HG03457 (cell line): ENCODE measurements at regions not wholly inside any gene's neighbourhood (a gene's known extent, or its start where the extent isn't known, plus 50 kb on each side); places are given as distances from the start of the nearest gene placed in this dataset.

Experiments
- ATAC-seq: cut with Tn5 transposase; IDR thresholded peaks from one replicate; pipeline ENCODE4 v1.9.1; 2021; ENCODE audit warnings: moderate number of reproducible peaks; ENCODE audit not compliant: unreplicated experiment

GRCh38 chr14:71525663-71526221 lies 406.5 kb upstream of the RGS6 start:
- ATAC-seq = no peak

GRCh38 chr14:71526388-71526787 lies 405.8 kb upstream of the RGS6 start:
- ATAC-seq = no peak

DNA sequence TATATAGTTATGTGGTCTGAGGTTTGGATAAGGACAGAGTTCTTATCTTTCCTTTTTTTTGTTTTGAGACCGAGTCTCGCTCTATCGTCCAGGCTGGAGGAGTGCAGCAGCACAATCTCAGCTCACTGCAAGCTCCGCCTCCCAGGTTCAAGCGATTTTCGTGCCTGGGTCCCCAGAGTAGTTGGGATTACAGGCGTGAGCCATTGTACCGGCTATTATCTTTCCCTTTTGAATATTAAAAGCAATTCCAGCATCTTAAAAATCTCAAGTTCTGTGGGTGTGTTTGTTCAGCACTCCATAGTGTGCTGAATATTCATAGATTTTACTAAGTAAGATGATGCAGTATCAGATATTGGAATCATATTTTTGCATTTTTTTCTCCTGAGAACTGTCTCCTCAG lies 404.4 kb upstream of the RGS6 start:
- no peak for ATAC-seq

GRCh38 chr14:71529848-71530247 lies 402.4 kb upstream of the RGS6 start:
- ATAC-seq = no peak

DNA sequence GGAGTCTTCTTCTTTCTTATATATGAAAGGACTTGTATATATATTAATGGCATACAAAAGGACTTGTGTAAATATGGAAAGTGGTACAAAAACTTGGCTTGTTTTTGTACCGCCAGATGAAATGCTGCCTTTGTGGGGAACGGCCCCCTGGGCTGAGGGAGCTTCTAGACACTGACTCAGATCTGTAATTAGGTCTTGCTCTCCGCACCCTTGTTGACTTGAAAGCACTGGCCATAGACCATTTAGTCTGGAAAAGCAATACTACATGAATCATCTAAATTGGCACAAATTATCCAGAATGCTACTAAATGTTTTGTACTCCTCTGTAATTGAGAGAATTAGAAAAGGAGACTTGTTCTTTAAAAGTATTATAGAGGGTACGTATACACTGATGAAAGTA lies 399.9 kb upstream of the RGS6 start:
- no peak for ATAC-seq

DNA sequence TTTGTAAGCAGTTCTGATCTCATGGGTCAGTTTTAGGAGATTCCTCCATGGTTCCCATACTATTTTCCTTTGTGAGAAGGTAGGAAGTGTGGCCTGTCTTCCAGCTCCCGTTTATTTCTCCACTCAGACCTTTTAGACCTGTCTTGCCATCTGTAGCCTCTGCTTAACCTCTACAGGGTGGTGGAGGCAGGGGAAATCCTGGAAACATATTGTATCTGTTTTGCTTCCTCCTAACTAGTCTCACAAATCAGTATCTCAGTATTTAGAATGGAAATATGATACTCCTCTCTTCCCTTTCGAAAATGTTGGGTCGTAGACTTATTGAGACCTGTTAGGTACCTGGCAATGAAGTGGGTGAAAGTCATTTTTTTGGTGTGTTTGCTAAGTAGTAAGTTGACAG lies 399.4 kb upstream of the RGS6 start:
- no peak for ATAC-seq

GRCh38 chr14:71533390-71533789 lies 398.8 kb upstream of the RGS6 start:
- ATAC-seq = no peak

DNA sequence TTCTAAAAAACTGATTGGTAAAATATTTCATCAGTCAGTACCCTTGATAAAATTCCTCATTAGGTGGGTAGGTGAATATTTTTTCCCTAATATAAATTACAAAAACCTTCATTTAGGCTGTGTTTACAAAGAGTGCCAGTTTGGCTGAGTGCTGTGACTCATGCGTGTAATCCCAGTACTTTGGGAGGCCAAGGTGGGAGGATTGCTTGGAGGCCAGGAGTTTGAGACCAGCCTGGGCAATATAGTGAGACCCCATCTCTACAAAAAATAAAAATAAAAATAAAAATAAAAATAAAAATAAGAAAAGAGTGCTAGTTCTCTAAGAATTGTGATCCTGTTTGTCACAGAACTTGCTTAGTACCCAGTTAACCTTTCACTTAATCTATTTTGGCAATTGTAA lies 398.4 kb upstream of the RGS6 start:
- no peak for ATAC-seq

DNA sequence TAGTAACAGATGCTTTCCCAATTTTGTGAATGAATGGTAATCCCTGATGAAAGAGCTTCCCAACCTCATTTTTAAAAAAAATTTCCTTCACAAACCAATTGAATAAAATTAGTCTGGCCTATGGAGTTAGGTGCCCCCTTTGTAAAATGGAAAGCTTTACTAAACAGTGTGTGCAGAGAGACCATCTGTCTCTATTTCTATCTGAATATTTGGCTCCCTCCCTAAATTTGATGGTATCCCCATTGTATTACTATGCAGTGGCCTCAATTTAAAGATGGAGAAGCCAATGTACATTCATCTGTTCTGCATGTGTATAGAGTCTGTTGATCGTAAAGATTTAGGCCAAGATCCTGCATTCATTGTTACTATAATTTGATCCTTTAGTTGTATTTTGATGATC lies 397.7 kb upstream of the RGS6 start:
- no peak for ATAC-seq

- ATAC-seq = no peak
These were observed 396.1 kb upstream of the RGS6 start for GRCh38 chr14:71536015-71536740.

DNA sequence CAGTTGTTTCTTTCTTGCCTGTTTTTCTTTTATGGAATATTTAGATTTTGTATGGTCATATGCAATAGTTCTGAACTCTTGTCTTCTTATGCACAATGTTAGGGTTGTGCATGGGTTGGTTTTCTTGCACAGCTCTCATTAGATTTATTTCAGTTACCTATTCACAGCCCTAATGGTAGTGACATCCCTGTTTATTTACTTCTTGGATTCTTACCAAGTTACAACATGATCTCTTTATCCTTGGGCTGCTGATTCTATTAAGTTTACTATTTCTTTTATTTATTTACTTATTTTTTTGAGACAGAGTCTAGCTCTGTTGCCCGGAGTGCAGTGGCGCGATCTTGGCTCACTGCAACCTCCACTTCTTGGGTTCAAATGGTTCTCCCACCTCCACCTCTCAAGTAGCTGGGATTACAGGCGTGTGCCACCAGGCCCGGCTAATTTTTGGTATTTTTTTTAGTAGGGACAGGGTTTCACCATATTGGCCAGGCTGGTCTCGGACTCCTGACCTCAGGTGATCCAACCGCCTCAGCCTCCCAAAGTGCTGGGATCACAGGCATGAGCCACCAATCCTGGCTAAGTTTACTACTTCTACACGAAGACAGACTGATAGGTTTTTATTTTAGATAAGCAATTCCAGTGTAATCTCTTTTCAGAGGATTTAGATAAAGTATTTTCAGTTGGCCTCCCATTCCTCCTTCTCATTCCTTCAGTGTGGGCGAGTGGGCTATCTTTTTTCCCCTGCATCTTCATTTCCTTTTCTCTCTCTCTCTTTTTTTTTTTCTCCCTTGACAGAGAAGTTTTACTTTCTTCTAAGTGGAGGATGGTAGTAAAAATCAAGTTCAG lies 395.1 kb upstream of the RGS6 start:
- no peak for ATAC-seq

GRCh38 chr14:71538288-71538687 lies 393.9 kb upstream of the RGS6 start:
- ATAC-seq = no peak

GRCh38 chr14:71538938-71539649 lies 393.1 kb upstream of the RGS6 start:
- no peak for ATAC-seq

GRCh38 chr14:71539650-71540285 lies 392.5 kb upstream of the RGS6 start:
- ATAC-seq = no peak

DNA sequence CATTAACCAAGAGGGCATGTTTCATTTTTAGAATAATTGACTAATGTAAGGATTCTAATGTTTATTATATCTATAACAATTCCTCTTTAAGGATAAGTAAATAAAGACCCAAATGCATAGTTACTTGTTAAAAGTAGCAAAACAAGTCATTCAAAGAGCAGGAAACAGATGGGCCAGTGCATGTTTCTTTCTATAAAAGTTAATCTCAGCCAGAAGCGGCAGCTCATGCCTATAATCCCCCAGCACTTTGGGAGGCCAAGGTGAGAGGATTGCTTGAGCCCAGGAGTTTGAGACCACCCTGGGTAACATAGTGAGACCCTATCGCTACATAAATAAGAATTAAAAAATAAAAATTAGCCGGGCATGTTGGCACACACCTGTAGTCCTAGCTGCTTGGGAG lies 391.0 kb upstream of the RGS6 start:
- ATAC-seq = no peak

GRCh38 chr14:71541973-71542690 lies 390.1 kb upstream of the RGS6 start:
- ATAC-seq = no peak

DNA sequence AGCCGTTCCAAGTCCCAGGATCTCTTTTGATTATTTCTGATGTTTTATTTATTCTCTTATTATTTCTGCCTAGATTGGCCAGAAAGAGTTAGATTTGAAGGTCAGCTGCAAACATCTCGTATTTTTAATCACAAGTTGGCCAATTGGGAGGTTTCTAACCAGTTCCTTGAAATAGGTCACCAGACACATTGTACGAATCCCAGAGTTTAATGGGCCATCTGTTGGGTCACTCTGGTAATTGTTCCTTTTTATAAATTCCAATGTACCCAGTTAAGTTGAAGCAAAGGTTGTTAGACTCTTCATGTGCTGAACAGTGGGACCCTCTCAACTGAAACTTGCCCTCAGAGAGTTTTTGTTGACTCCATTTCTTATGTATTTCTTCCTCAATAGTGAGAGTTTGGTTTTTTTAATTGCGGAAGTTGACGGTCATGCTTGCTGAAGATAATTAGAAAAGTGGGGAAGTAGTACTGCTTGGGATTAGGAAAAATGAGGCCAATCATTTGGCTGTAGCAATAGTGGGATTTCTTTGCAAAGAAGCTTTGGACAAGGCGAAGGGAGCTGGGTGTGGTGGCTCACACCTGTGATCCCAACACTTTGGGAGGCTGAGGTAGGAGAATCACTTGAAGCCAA lies 382.7 kb upstream of the RGS6 start:
- no peak for ATAC-seq

DNA sequence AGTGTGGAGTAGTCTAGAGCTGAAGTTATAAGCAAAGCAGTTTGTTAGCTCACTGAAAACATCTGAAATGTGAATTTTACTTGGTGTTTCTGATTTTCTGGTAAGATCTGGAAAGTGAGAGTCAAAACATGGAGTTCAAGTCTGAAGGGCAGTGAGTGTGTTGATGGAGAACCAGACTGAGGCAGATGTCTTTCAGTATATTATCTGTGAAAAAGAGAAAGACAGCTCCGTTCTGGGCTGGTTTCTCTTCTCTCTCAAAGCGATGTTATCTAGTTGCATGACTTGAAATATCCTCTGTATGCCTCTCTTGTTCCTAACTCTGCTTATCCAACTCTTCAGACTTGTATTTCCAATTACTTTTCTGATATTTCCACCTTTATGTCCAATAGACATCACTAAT lies 381.9 kb upstream of the RGS6 start:
- ATAC-seq = no peak

DNA sequence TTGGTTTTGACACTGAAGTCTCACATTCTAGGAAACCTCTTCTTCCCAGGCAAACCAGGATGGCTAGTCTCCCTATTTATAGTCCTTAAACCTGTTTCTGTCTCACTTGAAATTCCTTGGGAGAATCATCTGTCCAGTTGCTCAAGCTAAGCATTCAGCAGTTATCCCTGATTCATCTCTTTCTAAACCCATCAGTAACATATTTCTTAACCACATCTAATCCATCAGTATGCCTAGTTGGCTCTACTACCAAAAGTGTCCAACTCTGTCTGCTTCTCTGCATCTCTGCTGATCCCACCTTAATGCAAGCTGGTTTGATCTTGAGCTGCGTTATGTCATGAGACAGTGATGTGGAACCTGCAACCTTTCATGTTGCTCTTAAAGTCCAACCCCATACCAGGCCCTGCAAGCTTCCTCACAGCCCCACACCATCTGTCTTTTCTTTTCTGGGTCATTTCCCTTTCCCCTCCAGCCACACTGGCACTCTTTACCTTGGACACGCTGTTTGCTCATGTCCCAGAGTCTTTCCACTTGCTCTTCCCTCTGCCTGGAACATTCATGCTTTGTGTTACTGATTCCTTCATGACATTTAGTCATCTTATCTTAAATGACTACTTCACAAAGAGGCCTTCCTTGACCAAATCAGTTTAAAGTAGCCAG lies 380.8 kb upstream of the RGS6 start:
- ATAC-seq = no peak
